ENCODE measurements at regions not wholly inside any gene's neighbourhood (a gene's known extent, or its start where the extent isn't known, plus 50 kb on each side); places are given as distances from the start of the nearest gene placed in this dataset.

DNA sequence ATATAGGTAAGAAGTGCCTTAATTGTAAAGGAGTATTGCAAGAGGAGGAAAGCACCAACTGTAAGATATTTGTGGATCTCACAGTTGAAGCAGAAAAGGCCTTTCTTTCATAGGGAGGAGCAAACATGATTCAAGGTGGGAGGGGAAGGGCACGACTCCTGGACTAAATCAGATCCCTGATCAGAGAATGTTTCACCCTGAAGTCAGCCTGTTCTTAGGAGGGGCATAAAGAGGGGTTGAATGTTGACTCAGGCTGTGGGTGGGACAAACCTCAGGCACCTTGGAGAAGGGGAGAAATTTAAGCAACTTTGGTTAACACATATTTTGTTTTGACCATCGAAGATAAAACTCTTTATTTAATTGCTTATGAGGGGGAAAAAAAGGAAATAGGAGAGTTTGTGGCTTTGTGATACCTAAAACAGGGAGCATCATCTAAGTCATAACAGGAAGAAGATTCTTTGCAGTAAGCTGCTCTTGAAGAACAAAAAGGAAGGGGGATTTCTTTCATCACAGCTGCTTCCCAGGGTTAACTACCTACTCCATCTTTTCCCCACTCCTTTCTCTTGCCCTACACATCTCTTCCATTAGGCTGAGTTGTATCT lies 158.6 kb upstream of the ZNF267 start:
- TF ChIP-seq CTCF (IDR thresholded peaks at IDR 0.05) = no peak
- no peak for TF ChIP-seq EZH2 (IDR thresholded peaks at IDR 0.05; ENCODE audit: borderline replicate concordance, insufficient read depth, low read depth, low read length, poor library complexity, severe bottlenecking)
